ENCODE measurements at regions not wholly inside any gene's neighbourhood (a gene's known extent, or its start where the extent isn't known, plus 50 kb on each side); places are given as distances from the start of the nearest gene placed in this dataset.

DNA sequence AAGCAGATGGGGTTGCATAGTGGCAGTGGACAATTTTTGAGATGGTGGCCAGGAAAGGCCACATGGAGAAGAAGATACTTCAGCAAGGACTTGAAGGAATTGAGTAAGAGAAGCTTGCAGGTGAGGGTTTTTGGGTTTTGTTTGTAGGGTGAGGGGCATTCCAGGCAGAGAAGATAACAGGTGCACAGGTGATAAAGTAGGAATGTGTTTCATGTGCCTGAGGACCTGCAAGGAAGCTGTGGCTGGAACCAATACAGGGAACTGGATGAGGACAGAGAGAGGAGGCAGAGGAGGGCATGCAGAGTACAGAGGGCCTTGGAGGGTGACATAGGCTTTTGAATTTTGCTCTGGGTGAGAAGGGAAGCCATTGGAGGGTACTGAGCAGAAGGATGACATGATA is 314.5 kb downstream of the KLF12 start:
- TF ChIP-seq CEBPB (IDR thresholded peaks at IDR 0.05; ENCODE audit: low read depth) (no peak), CTCF (IDR thresholded peaks at IDR 0.05 in 2 of 3, conservative IDR thresholded peaks at IDR 0.05 in 1 of 3; ENCODE audit: borderline replicate concordance in 1 of 3, insufficient read depth in 1 of 3, low read depth in 2 of 3, low read length in 2 of 3) (no peak), SP1 (IDR thresholded peaks at IDR 0.05; ENCODE audit: low read depth) (no peak), TCF7L2 (IDR thresholded peaks at IDR 0.05; ENCODE audit: borderline replicate concordance, extremely low read depth, insufficient read depth, insufficient read length) (no peak), ZNF274 (IDR thresholded peaks at IDR 0.05; ENCODE audit: low read depth, low read length) (no peak), RAD21 (IDR thresholded peaks at IDR 0.05; ENCODE audit: low read depth) (no peak), EZH2 (IDR thresholded peaks at IDR 0.05) (no peak), FOSL1 (IDR thresholded peaks at IDR 0.05; ENCODE audit: low read depth) (no peak), POLR2AphosphoS5 (IDR thresholded peaks at IDR 0.05; ENCODE audit: low read depth, low read length) (no peak), ELF1 (IDR thresholded peaks at IDR 0.05; ENCODE audit: borderline replicate concordance, low read depth) (no peak)
- TF ChIP-seq, protein P1, sequence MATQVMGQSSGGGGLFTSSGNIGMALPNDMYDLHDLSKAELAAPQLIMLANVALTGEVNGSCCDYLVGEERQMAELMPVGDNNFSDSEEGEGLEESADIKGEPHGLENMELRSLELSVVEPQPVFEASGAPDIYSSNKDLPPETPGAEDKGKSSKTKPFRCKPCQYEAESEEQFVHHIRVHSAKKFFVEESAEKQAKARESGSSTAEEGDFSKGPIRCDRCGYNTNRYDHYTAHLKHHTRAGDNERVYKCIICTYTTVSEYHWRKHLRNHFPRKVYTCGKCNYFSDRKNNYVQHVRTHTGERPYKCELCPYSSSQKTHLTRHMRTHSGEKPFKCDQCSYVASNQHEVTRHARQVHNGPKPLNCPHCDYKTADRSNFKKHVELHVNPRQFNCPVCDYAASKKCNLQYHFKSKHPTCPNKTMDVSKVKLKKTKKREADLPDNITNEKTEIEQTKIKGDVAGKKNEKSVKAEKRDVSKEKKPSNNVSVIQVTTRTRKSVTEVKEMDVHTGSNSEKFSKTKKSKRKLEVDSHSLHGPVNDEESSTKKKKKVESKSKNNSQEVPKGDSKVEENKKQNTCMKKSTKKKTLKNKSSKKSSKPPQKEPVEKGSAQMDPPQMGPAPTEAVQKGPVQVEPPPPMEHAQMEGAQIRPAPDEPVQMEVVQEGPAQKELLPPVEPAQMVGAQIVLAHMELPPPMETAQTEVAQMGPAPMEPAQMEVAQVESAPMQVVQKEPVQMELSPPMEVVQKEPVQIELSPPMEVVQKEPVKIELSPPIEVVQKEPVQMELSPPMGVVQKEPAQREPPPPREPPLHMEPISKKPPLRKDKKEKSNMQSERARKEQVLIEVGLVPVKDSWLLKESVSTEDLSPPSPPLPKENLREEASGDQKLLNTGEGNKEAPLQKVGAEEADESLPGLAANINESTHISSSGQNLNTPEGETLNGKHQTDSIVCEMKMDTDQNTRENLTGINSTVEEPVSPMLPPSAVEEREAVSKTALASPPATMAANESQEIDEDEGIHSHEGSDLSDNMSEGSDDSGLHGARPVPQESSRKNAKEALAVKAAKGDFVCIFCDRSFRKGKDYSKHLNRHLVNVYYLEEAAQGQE (IDR thresholded peaks at IDR 0.05; ENCODE audit: low read depth) = no peak
- TF ChIP-seq, protein P2, sequence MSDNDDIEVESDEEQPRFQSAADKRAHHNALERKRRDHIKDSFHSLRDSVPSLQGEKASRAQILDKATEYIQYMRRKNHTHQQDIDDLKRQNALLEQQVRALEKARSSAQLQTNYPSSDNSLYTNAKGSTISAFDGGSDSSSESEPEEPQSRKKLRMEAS (IDR thresholded peaks at IDR 0.05) = no peak

Data from HCT116 (cell line).